ENCODE measurements at regions not wholly inside any gene's neighbourhood (a gene's known extent, or its start where the extent isn't known, plus 50 kb on each side); places are given as distances from the start of the nearest gene placed in this dataset.

DNA sequence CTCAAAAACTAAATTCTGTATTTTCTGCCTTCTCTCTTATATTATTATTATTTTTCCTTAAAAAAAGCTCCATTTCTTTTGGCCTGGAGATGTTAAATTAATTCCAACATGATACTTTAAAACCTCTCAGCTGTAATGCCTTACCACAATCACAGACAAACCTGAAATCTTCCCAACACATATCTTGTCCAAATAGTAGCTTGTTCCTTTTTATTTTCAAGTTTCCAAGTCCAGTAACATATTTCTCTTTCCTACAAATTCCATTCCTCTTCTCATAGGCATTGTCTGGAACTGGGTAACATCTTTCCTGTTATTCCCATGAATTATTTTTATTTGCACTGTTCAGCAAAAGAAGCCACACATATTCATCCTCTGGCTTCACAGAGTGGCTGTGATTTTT lies 137.0 kb downstream of the SLITRK6 start:
- Mint-ChIP-seq H3K4me3 (no peak overlapping the region), H3K4me1 (no peaks in the 10 kb centered on the region), H3K9me3 (ENCODE audit: insufficient read depth) (peaks cover 5% of the 10 kb centered on the region), H3K27ac (no peak overlapping the region), H3K27me3 (no peaks in the 10 kb centered on the region)
- POLR2A ChIA-PET: no interaction called here
- CTCF ChIA-PET: no interaction called here
- no peak for ATAC-seq (ENCODE audit: low read depth)
- no peak for DNase-seq
- H3K36me3 ChIP-seq (replicated peaks in 1 of 2; ENCODE audit: control extremely low read depth in 1 of 2, control insufficient read depth in 1 of 2, extremely low read depth in 1 of 2, insufficient read depth in 2 of 2, low read length in 1 of 2): no peaks in the 10 kb centered on the region
- no peak overlapping the region for H2AFZ ChIP-seq (ENCODE audit: insufficient read depth, low read depth, low read length, poor library complexity, severe bottlenecking)
- no peaks in the 10 kb centered on the region for H3K79me2 ChIP-seq (ENCODE audit: control insufficient read depth, insufficient read depth, low read length)
- H3K9me3 ChIP-seq (ENCODE audit: control extremely low read depth in 1 of 3, control insufficient read depth in 2 of 3, insufficient read depth in 1 of 3, low read length in 2 of 3): peaks cover 0 to 2% (median 0%) of the 10 kb centered on the region in 3 donors
- no peak overlapping the region for H3K27ac ChIP-seq (ENCODE audit: low read length in 2 of 2)
- H3K27me3 ChIP-seq (replicated peaks in 1 of 4; ENCODE audit: control extremely low read depth in 1 of 4, control insufficient read depth in 3 of 4, insufficient read depth in 4 of 4, low read length in 3 of 4): no peaks in the 10 kb centered on the region
- H3K4me2 ChIP-seq (replicated peaks; ENCODE audit: low read depth, low read length, poor library complexity, severe bottlenecking): no peak overlapping the region
- no peak for TF ChIP-seq EZH2 (IDR thresholded peaks at IDR 0.05; ENCODE audit: borderline replicate concordance, insufficient read depth, low read depth, low read length, poor library complexity, severe bottlenecking)
- no peaks in the 10 kb centered on the region for H3K4me1 ChIP-seq (ENCODE audit: control insufficient read depth in 2 of 2, insufficient read depth in 2 of 2, low read length in 2 of 2)
- intact Hi-C loops (cut with micrococcal nuclease): no loop called here
- no peak overlapping the region for H3K4me3 ChIP-seq (ENCODE audit: control extremely low read depth in 1 of 5, extremely low read depth in 1 of 5, insufficient read depth in 1 of 5, low read depth in 2 of 5, low read length in 4 of 5)
- no peaks in the 10 kb centered on the region for H4K20me1 ChIP-seq (ENCODE audit: control insufficient read depth, insufficient read depth, low read length, poor library complexity, severe bottlenecking)
- H3K9ac ChIP-seq (ENCODE audit: low read length): no peak overlapping the region

- Histone ChIP-seq H3K4me3 (ENCODE audit: control extremely low read depth in 1 of 5, extremely low read depth in 1 of 5, insufficient read depth in 1 of 5, low read depth in 2 of 5, low read length in 4 of 5) (no peak overlapping the region), H3K4me1 (ENCODE audit: control insufficient read depth in 2 of 2, insufficient read depth in 2 of 2, low read length in 2 of 2) (no peaks in the 10 kb centered on the region), H3K9ac (ENCODE audit: low read length) (no peak overlapping the region), H2AFZ (ENCODE audit: insufficient read depth, low read depth, low read length, poor library complexity, severe bottlenecking) (no peak overlapping the region), H4K20me1 (ENCODE audit: control insufficient read depth, insufficient read depth, low read length, poor library complexity, severe bottlenecking) (no peaks in the 10 kb centered on the region), H3K36me3 (replicated peaks in 1 of 2; ENCODE audit: control extremely low read depth in 1 of 2, control insufficient read depth in 1 of 2, extremely low read depth in 1 of 2, insufficient read depth in 2 of 2, low read length in 1 of 2) (no peaks in the 10 kb centered on the region), H3K27me3 (replicated peaks in 1 of 4; ENCODE audit: control extremely low read depth in 1 of 4, control insufficient read depth in 3 of 4, insufficient read depth in 4 of 4, low read length in 3 of 4) (no peaks in the 10 kb centered on the region), H3K9me3 (ENCODE audit: control extremely low read depth in 1 of 3, control insufficient read depth in 2 of 3, insufficient read depth in 1 of 3, low read length in 2 of 3) (peaks cover 0 to 2% (median 0%) of the 10 kb centered on the region in 3 donors), H3K27ac (ENCODE audit: low read length in 2 of 2) (no peak overlapping the region), H3K79me2 (ENCODE audit: control insufficient read depth, insufficient read depth, low read length) (no peaks in the 10 kb centered on the region), H3K4me2 (replicated peaks; ENCODE audit: low read depth, low read length, poor library complexity, severe bottlenecking) (no peak overlapping the region)
- Mint-ChIP-seq H3K4me3 (no peak overlapping the region), H3K27ac (no peak overlapping the region), H3K4me1 (no peaks in the 10 kb centered on the region), H3K9me3 (ENCODE audit: insufficient read depth) (peaks cover 5% of the 10 kb centered on the region), H3K27me3 (no peaks in the 10 kb centered on the region)
- intact Hi-C loops (cut with micrococcal nuclease): no loop called here
- CTCF ChIA-PET: no interaction called here
- DNase-seq (no peak), ATAC-seq (ENCODE audit: low read depth) (no peak)
- TF ChIP-seq EZH2 (IDR thresholded peaks at IDR 0.05; ENCODE audit: borderline replicate concordance, insufficient read depth, low read depth, low read length, poor library complexity, severe bottlenecking) (no peak), CTCF (IDR thresholded peaks at IDR 0.05) (no peak)
- POLR2A ChIA-PET: no interaction called here
Observed at GRCh38 chr13:85661675-85662074, 137.5 kb downstream of the SLITRK6 start.

All from B cell (primary cell).